Forelimb muscle (tissue), 1 donor: ENCODE measurements at regions not wholly inside any gene's neighbourhood (a gene's known extent, or its start where the extent isn't known, plus 50 kb on each side); places are given as distances from the start of the nearest gene placed in this dataset.

Experiments used
- DNase-seq: peaks from one replicate; pipeline ENCODE4 v3.0.0-alpha.2; 2013; ENCODE audit warnings: low read depth

GRCh38 chr2:217195658-217196446 lies 336.0 kb upstream of the TNP1 start:
- DNase-seq = no peak

GRCh38 chr2:217195016-217195415 lies 335.2 kb upstream of the TNP1 start:
- DNase-seq = no peak

- DNase-seq = no peak
These were observed 333.8 kb upstream of the TNP1 start for GRCh38 chr2:217193431-217194340.

GRCh38 chr2:217192366-217192765 lies 332.5 kb upstream of the TNP1 start:
- DNase-seq = no peak

- no peak for DNase-seq
These were observed 329.9 kb upstream of the TNP1 start for GRCh38 chr2:217189747-217190146.

GRCh38 chr2:217189131-217189530 lies 329.3 kb upstream of the TNP1 start:
- DNase-seq = no peak

- peak; percentile 92 for DNase-seq
These were observed 326.9 kb upstream of the TNP1 start for GRCh38 chr2:217186668-217187159.

- DNase-seq = no peak
These were observed 326.3 kb upstream of the TNP1 start for GRCh38 chr2:217186152-217186551.

- no peak for DNase-seq
These were observed 325.6 kb upstream of the TNP1 start for GRCh38 chr2:217185265-217185995.

- no peak for DNase-seq
These were observed 324.4 kb upstream of the TNP1 start for GRCh38 chr2:217184242-217184641.

- DNase-seq = no peak
These were observed 323.6 kb upstream of the TNP1 start for GRCh38 chr2:217183471-217183870.

- peak; percentile 52 for DNase-seq
These were observed 323.1 kb upstream of the TNP1 start for GRCh38 chr2:217182926-217183325.

- no peak for DNase-seq
These were observed 321.6 kb upstream of the TNP1 start for GRCh38 chr2:217181512-217181911.

GRCh38 chr2:217179854-217180253 lies 320.0 kb upstream of the TNP1 start:
- DNase-seq = no peak

- DNase-seq = no peak
These were observed 318.5 kb upstream of the TNP1 start for GRCh38 chr2:217178341-217178740.

- no peak for DNase-seq
These were observed 317.9 kb upstream of the TNP1 start for GRCh38 chr2:217177720-217178119.

GRCh38 chr2:217171874-217172273 lies 312.0 kb upstream of the TNP1 start:
- no peak for DNase-seq

- DNase-seq = no peak
These were observed 308.6 kb upstream of the TNP1 start for GRCh38 chr2:217168496-217168895.

- DNase-seq = no peak
These were observed 307.7 kb upstream of the TNP1 start for GRCh38 chr2:217167531-217167930.

- no peak for DNase-seq
These were observed 306.5 kb upstream of the TNP1 start for GRCh38 chr2:217166241-217166850.

GRCh38 chr2:217165547-217165946 lies 305.7 kb upstream of the TNP1 start:
- no peak for DNase-seq

- no peak for DNase-seq
These were observed 304.1 kb upstream of the TNP1 start for GRCh38 chr2:217163987-217164386.
